ENCODE measurements at regions not wholly inside any gene's neighbourhood (a gene's known extent, or its start where the extent isn't known, plus 50 kb on each side); places are given as distances from the start of the nearest gene placed in this dataset.

DNA sequence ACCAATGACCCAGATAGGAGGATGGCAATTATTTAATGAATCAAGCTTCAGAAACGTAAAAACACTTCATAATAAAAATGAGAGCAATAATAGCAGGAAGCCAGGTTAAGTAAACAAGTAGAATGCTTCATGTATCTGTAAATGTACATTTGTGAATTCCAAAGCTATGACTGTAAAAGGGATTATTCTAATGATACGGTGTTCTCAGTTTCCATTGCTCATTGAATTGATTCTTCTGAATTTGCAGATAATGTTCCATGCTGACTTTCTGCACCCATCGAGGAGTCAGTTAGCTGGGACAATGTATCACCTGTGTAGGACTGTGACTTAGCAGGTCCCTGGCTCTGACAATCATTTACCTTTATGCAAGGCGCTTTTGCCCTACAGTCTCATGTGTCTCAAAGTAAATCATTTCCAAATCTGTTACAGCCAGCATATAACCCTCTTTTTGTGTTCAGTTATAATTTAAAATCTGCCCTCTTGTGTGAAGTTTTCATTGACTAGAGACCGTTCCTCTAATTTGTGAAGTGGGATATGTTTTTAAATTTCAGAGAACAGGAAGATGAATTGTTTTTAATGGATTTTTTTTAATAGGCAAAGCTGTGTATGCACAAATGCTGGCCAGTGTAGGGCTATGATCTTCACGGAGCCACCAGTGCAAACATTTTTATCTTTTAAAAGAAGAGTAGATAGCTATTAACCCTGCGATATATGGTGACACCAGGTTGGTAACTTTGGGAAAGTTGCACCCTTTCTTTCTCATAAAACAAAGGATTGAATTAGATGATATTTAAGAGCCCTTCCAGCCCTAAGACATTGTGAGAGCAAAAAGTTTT lies 267.1 kb downstream of the KLF5 start:
- TF ChIP-seq, protein P1, sequence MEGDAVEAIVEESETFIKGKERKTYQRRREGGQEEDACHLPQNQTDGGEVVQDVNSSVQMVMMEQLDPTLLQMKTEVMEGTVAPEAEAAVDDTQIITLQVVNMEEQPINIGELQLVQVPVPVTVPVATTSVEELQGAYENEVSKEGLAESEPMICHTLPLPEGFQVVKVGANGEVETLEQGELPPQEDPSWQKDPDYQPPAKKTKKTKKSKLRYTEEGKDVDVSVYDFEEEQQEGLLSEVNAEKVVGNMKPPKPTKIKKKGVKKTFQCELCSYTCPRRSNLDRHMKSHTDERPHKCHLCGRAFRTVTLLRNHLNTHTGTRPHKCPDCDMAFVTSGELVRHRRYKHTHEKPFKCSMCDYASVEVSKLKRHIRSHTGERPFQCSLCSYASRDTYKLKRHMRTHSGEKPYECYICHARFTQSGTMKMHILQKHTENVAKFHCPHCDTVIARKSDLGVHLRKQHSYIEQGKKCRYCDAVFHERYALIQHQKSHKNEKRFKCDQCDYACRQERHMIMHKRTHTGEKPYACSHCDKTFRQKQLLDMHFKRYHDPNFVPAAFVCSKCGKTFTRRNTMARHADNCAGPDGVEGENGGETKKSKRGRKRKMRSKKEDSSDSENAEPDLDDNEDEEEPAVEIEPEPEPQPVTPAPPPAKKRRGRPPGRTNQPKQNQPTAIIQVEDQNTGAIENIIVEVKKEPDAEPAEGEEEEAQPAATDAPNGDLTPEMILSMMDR (IDR thresholded peaks at IDR 0.05; ENCODE audit: low read length) = no peak
- no peak for TF ChIP-seq EZH2 (IDR thresholded peaks at IDR 0.05; ENCODE audit: borderline replicate concordance, low read length)
